ENCODE measurements at regions not wholly inside any gene's neighbourhood (a gene's known extent, or its start where the extent isn't known, plus 50 kb on each side); places are given as distances from the start of the nearest gene placed in this dataset.
A peak's percentile ranks its signal among the peaks of the same experiment; 100 is the strongest.

DNA sequence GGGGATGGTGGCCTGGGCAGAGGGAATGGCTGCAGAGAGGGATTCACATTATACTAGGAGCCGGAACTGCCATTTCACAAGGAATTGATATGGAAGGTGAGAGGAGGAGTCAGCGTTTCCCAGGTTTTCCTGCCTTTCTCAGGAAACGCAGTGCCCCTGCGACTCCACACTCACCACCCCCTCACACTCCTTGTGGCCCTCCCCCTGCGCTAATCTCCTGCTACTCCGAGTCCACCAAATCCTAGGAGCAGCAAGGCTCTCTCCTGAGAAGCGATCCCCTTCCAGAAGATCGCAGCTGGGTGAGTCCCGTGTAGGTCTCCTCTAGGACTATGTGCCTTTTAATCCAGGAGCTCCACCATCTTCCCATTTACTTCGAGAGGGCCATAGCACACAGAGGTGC, 140.6 kb downstream of the VAPA start:
- TF ChIP-seq, protein P1, sequence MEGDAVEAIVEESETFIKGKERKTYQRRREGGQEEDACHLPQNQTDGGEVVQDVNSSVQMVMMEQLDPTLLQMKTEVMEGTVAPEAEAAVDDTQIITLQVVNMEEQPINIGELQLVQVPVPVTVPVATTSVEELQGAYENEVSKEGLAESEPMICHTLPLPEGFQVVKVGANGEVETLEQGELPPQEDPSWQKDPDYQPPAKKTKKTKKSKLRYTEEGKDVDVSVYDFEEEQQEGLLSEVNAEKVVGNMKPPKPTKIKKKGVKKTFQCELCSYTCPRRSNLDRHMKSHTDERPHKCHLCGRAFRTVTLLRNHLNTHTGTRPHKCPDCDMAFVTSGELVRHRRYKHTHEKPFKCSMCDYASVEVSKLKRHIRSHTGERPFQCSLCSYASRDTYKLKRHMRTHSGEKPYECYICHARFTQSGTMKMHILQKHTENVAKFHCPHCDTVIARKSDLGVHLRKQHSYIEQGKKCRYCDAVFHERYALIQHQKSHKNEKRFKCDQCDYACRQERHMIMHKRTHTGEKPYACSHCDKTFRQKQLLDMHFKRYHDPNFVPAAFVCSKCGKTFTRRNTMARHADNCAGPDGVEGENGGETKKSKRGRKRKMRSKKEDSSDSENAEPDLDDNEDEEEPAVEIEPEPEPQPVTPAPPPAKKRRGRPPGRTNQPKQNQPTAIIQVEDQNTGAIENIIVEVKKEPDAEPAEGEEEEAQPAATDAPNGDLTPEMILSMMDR (IDR thresholded peaks at IDR 0.05), result no peak
- no peaks in the 10 kb centered on the region for H3K27me3 ChIP-seq
- no peak for DNase-seq (ENCODE audit: low spot score)
- H3K36me3 ChIP-seq, result no peaks in the 10 kb centered on the region
- peaks cover 0 to 26% of the 10 kb centered on the region in 2 donors for H3K4me1 ChIP-seq
- no peak overlapping the region for H3K27ac ChIP-seq
- no peak overlapping the region for H3K4me3 ChIP-seq
- no peaks in the 10 kb centered on the region for H3K9me3 ChIP-seq

DNA sequence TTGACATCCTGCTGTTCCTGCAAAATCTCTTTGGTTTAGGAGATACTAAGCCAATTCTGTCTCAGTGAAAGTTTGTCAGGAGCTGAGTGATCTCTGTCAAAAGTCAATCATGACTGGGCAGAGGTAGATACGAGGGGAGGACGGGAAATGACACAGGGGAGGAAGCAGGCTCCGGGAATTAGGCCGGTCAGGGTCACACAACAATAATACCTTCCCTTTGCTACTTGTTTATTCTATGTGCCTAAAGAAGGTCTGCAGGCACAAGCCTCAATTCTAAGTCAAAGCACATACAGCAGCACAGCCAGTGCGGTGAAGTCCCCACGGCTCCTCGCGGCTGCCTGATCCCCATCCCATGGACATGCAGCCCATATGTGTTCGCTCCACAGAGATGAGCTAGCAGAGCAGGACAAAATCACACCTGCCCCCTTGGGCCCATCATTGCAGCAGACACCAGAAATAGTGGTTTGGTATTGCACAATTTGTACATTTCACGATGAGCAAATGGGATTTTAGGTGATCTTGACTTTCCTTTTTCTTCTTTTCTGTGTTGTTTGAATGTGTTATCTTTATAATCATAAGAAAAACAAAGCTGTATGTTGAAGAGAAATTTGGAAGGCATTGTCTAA, 141.4 kb downstream of the VAPA start:
- Histone ChIP-seq H3K4me3 (no peak overlapping the region), H3K27me3 (no peaks in the 10 kb centered on the region), H3K9me3 (no peaks in the 10 kb centered on the region), H3K36me3 (no peaks in the 10 kb centered on the region), H3K4me1 (peaks cover 0 to 35% of the 10 kb centered on the region in 2 donors), H3K27ac (no peak overlapping the region)
- DNase-seq (ENCODE audit: low spot score), result no peak
- TF ChIP-seq, protein P1 (IDR thresholded peaks at IDR 0.05), result no peak

DNA sequence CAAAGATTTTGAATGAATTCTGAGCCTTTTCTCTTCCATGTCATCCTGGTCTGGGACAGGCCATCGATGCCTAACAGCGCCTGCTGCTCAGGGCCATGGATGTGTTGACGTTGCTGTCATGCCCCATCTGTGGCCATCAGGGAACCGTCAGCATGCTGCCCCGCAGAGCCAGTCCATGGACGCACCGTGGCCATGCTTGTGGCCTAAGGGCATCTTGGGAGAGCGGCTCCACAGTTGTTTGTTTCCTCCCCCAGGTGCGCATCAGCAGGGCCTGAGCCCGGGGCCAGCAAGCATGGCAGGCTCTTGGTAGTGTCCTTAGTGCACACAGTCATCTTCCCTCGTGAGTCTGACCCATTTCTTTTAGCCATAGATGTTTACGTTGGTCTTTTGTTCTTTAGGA, 142.7 kb downstream of the VAPA start:
- DNase-seq (ENCODE audit: low spot score), result no peak

DNA sequence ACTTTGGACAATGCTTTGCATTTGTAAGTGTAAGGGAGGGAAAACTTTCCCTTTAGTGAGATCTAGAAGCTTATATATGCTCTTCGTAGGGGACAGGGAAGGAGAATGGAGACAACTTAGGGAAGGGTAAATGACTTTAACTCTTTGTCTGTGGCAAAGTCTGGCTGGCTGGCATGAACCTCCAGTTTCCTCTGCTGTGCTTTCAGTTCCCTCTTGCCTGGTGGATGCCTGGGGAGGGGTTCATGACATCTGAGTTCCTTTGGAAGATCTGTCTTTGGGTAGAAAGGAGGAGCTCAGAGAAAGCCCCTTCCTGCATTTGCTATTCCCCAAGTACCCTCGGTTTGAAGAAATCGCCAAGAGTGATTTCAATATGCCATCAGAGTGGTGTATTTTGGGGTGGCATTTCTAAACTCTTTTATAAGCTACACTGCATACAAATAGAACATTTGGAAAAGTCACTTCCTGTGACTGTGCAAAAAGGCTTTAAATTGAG, 143.6 kb downstream of the VAPA start:
- Histone ChIP-seq H3K36me3 (no peaks in the 10 kb centered on the region), H3K4me1 (peaks cover 0 to 40% of the 10 kb centered on the region in 2 donors)
- no peak for DNase-seq (ENCODE audit: low spot score)

More for the DNA sequence above, 142.7 kb downstream of the VAPA start:
- Histone ChIP-seq H3K4me3 (no peak overlapping the region), H3K27ac (no peak overlapping the region), H3K36me3 (no peaks in the 10 kb centered on the region), H3K9me3 (no peaks in the 10 kb centered on the region), H3K27me3 (no peaks in the 10 kb centered on the region), H3K4me1 (peaks cover 0 to 40% of the 10 kb centered on the region in 2 donors)
- TF ChIP-seq, protein P1 (IDR thresholded peaks at IDR 0.05), result no peak

DNA sequence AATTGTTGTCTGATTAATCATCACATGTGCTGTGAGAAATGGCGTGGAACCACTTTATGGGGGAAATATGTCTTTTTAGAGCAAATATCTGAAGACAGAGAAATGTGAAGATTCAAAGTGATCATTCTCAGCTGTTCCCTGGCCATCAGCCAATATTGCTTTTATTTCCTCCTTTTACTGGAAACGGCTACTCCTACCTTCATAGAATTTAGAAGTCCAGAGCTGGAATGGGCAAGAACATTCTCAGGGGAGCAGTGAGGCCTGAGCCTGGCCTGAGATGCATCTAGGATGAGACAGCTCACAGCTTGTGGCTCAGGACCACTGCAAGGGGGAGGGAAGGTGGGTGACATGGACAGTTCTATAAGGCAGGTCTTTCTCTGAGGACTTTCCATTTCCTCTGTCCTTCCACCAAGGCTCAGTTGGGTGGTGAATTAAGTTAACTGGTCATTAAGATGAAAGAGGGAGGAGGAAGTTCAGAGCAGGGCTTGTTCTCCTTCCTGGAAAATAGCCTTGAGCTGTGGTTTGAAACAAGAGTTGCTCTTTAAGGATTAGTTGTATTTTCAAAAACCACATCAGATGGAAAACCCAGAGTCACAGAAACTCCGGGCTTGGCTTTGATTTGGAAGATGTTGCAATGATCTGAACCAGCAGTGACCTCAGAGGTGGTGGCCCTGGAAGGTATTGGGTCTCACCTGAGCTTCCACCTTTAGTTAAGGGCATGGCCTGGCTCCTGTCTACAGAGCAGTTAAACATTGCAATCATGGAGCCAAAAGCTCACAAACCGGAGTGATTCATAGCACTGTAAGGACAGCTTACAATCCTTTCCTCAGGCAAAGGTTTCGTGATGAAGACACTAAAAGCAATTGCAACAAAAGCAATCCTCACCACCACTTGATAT, 144.3 kb downstream of the VAPA start:
- TF ChIP-seq, protein P1 (IDR thresholded peaks at IDR 0.05), result no peak
- Histone ChIP-seq H3K4me3 (no peak overlapping the region), H3K4me1 (peaks cover 0 to 40% of the 10 kb centered on the region in 2 donors), H3K36me3 (no peaks in the 10 kb centered on the region), H3K27ac (peak overlapping the region; percentile 33 to 58), H3K27me3 (no peaks in the 10 kb centered on the region), H3K9me3 (no peaks in the 10 kb centered on the region)
- no peak for DNase-seq (ENCODE audit: low spot score)

More for the DNA sequence above, 143.6 kb downstream of the VAPA start:
- Histone ChIP-seq H3K4me3 (no peak overlapping the region), H3K9me3 (no peaks in the 10 kb centered on the region), H3K27me3 (no peaks in the 10 kb centered on the region), H3K27ac (peak overlapping the region; percentile 29 to 58)
- TF ChIP-seq, protein P1 (IDR thresholded peaks at IDR 0.05), result no peak
